HepG2 (cell line): ENCODE measurements at regions not wholly inside any gene's neighbourhood (a gene's known extent, or its start where the extent isn't known, plus 50 kb on each side); places are given as distances from the start of the nearest gene placed in this dataset.
A peak's percentile ranks its signal among the peaks of the same experiment; 100 is the strongest.
"Not testable (repeated sequence)": the region's sequence is repeated elsewhere in the genome, so short reads cannot be mapped to it uniquely, and the experiment has no call there.

Source experiments
- ATAC-seq: fragments of 200-7000 bp; cut with Tn5 transposase; 3 replicates; pipeline ENCODE4 v1.9.1; 2020; ENCODE audit warnings: mild to moderate bottlenecking, moderate library complexity
- BruUV-seq: library from RNA; stranded (reverse); fragments of 400-500 nt; replicated peaks from 2 replicates; lab custom pipeline; 2021; lab: Mats Ljungman, UMichigan
- CTCF ChIA-PET: fragments of 300-600 bp; formaldehyde crosslinking; extraction: SDS; loops from one replicate; lab custom pipeline; 2021; ENCODE audit warnings: low total read pairs, inconsistent platforms, low intra/inter-chr PET ratio; lab: Yijun Ruan, JAX
- POLR2A ChIA-PET: fragments of 350-600 bp; sonication (Branson Sonifier 250); formaldehyde crosslinking; loops from one replicate; lab custom pipeline; 2020; ENCODE audit warnings: antibody characterized with exemption, inconsistent platforms; lab: Yijun Ruan, JAX
- DNase-seq: peaks from one replicate; pipeline ENCODE4 v3.0.0-alpha.2; 2015; ENCODE audit warnings: low spot score
- FAIRE-seq: peaks from 3 replicates; lab custom pipeline; 2011; peaks lifted over from hg19 to GRCh38; lab: Jason Lieb, UNC
- H2AFZ ChIP-seq: one replicate; pipeline ENCODE4 v1.6.1; 2011; ENCODE audit warnings: low read length, inconsistent platforms
- H3K27ac ChIP-seq: fragments of 300-600 bp; 3 replicates; pipeline ENCODE4 v1.8.0; 2011; ENCODE audit warnings: mixed run types, mild to moderate bottlenecking, mixed read lengths, low read length, inconsistent platforms; ENCODE audit not compliant: insufficient read depth; ENCODE audit errors: extremely low read length
- H3K27me3 ChIP-seq, 2 experiments: fragments of 200-600 bp in 1 of 2; 2 replicates in 1 of 2; 3 replicates in 1 of 2; pipeline versions ENCODE4 v1.6.0 to v1.8.0; 2011; ENCODE audit warnings: low read length in 2 of 2, mild to moderate bottlenecking in 2 of 2, moderate library complexity in 2 of 2, inconsistent platforms in 1 of 2; ENCODE audit not compliant: insufficient read depth in 2 of 2, control insufficient read depth in 1 of 2
- H3K36me3 ChIP-seq, 2 experiments: fragments of 200-600 bp in 1 of 2; replicated peaks in 1 of 2; 2 replicates in 1 of 2; 3 replicates in 1 of 2; pipeline versions ENCODE4 v1.5.1 to v1.8.0; 2011; ENCODE audit warnings: low read length in 2 of 2, inconsistent platforms in 1 of 2; ENCODE audit not compliant: insufficient read depth in 2 of 2, control insufficient read depth in 1 of 2
- H3K4me1 ChIP-seq: 2 replicates; pipeline ENCODE4 v1.5.1; 2012; ENCODE audit warnings: low read length, inconsistent platforms; ENCODE audit not compliant: insufficient read depth
- H3K4me2 ChIP-seq: 2 replicates; pipeline ENCODE4 v1.6.0; 2011; ENCODE audit warnings: low read depth, low read length, inconsistent platforms
- H3K4me3 ChIP-seq, 3 experiments: fragments of 200-600 bp in 1 of 3; sonication (generic), shearing (Covaris generic) in 1 of 3; replicated peaks in 1 of 3; 2 replicates each; pipeline ENCODE4 v1.5.1; 2011 to 2016; ENCODE audit warnings: low read length in 3 of 3, inconsistent platforms in 2 of 3, low read depth in 2 of 3, mild to moderate bottlenecking in 2 of 3, control low read depth in 1 of 3, mixed read lengths in 1 of 3; ENCODE audit not compliant: insufficient read depth in 1 of 3
- H3K79me2 ChIP-seq: one replicate; pipeline ENCODE4 v1.6.1; 2011; ENCODE audit warnings: low read length, inconsistent platforms; ENCODE audit not compliant: insufficient read depth
- H3K9ac ChIP-seq: 2 replicates; pipeline ENCODE4 v1.6.0; 2011; ENCODE audit warnings: mild to moderate bottlenecking, low read depth, low read length, inconsistent platforms; ENCODE audit not compliant: insufficient read depth
- H3K9me3 ChIP-seq: 2 replicates; pipeline ENCODE4 v1.5.1; 2012; ENCODE audit warnings: mild to moderate bottlenecking, low read length
- H4K20me1 ChIP-seq: 2 replicates; pipeline ENCODE4 v1.6.0; 2011; ENCODE audit warnings: inconsistent platforms, mild to moderate bottlenecking, low read length, moderate library complexity; ENCODE audit not compliant: insufficient read depth
- ATF7 ChIP-seq, 2 experiments: fragments of 450-650 bp in 1 of 2; sonication (generic) in 1 of 2; formaldehyde crosslinking in 1 of 2; IDR thresholded peaks; 2 replicates each; pipeline versions ENCODE4 v1.4.0 to v1.6.1; 2016 to 2020; ENCODE audit warnings: antibody characterized with exemption in 1 of 2, mild to moderate bottlenecking in 1 of 2, missing genetic modification reagents in 1 of 2
- CREB1 ChIP-seq, 2 experiments: fragments of 450-650 bp in 1 of 2; IDR thresholded peaks; 2 replicates each; pipeline ENCODE4 v1.6.1; 2016 to 2017; ENCODE audit warnings: control low read depth in 1 of 2, mild to moderate bottlenecking in 1 of 2, missing compliant biosample characterization in 1 of 2, missing genetic modification characterization in 1 of 2
- ZNF446 ChIP-seq: sonication (generic); formaldehyde crosslinking; IDR thresholded peaks from 2 replicates; pipeline ENCODE4 v1.5.0; 2020; ENCODE audit warnings: mild to moderate bottlenecking, missing genetic modification reagents
- WGBS: methylation state at CpG from one replicate; pipeline ENCODE4 v1.1.6; 2017; ENCODE audit warnings: low lambda C conversion rate; 5-methylcytosine and 5-hydroxymethylcytosine counted together
- in situ Hi-C: cut with HindIII; loops from 2 replicates; pipeline ENCODE4 v1.10.0; 2017; ENCODE audit warnings: low pct_unique_long_range_greater_than_20kb; ENCODE audit not compliant: extremely low pct_ligation_motif_present
- intact Hi-C: fragments of 100-400 bp; cut with micrococcal nuclease; formaldehyde crosslinking; loops from one replicate; pipeline ENCODE4 v1.10.0; 2022; ENCODE audit not compliant: unreplicated experiment

- TF ChIP-seq ZNF446 (CRISPR knock-in tag): no peak
These were observed 55.2 kb upstream of the TUSC1 start (continued) for GRCh38 chr9:25733336-25733982.

- WGBS: 59% methylated on average over 11 of the region's 19 CpGs
- H2AFZ ChIP-seq; H3K9ac ChIP-seq; H3K4me1 ChIP-seq; ATAC-seq; POLR2A ChIA-PET; H4K20me1 ChIP-seq; BruUV-seq; DNase-seq; in situ Hi-C loops; H3K36me3 ChIP-seq; CTCF ChIA-PET; H3K4me2 ChIP-seq; H3K27ac ChIP-seq; intact Hi-C loops; H3K4me3 ChIP-seq; FAIRE-seq; H3K27me3 ChIP-seq; TF ChIP-seq CREB1, ATF7 (CRISPR knock-in tag; IDR thresholded peaks at IDR 0.05): not testable (repeated sequence)
- H3K9me3 ChIP-seq: peaks cover 22% of the 10 kb centered on the region
- TF ChIP-seq CREB1 (IDR thresholded peaks at IDR 0.05): peak; percentile 34; the same call in 1 of the 2 replicates
- peak; percentile 61 for TF ChIP-seq ATF7 (IDR thresholded peaks at IDR 0.05)
- TF ChIP-seq, all 625 proteins: peak for 2; not testable (repeated sequence) for 623
- not testable (repeated sequence) for H3K79me2 ChIP-seq
These were observed 53.9 kb upstream of the TUSC1 start for GRCh38 chr9:25731895-25732794.
